Mucosa of descending colon (tissue), 3 donors: ENCODE measurements at regions not wholly inside any gene's neighbourhood (a gene's known extent, or its start where the extent isn't known, plus 50 kb on each side); places are given as distances from the start of the nearest gene placed in this dataset.

Experiments
- ATAC-seq: fragments of 200-7000 bp; cut with Tn5 transposase; one replicate; pipeline ENCODE4 v1.9.1; 2020; ENCODE audit warnings: mild to moderate bottlenecking, moderate library complexity
- DNase-seq, 3 donors: peaks; one replicate each; pipeline ENCODE4 v3.0.0-alpha.2; 2020
- H3K36me3 ChIP-seq: fragments of 200-600 bp; one replicate; pipeline ENCODE4 v1.8.0; 2021; ENCODE audit warnings: low read depth, mild to moderate bottlenecking
- H3K4me1 ChIP-seq: fragments of 200-600 bp; one replicate; pipeline ENCODE4 v1.8.0; 2021; ENCODE audit warnings: low read depth, mild to moderate bottlenecking
- H3K4me3 ChIP-seq: fragments of 200-600 bp; one replicate; pipeline ENCODE4 v1.8.0; 2021; ENCODE audit warnings: mild to moderate bottlenecking
- H3K9me3 ChIP-seq: fragments of 200-600 bp; one replicate; pipeline ENCODE4 v1.8.0; 2021; ENCODE audit warnings: mild to moderate bottlenecking
- CTCF ChIP-seq: fragments of 200-600 bp; IDR thresholded peaks from one replicate; pipeline ENCODE4 v1.8.0; 2022; ENCODE audit warnings: antibody characterized with exemption, mild to moderate bottlenecking
- intact Hi-C, 2 donors: fragments of 100-400 bp; cut with DNase I in 1 of 2; cut with micrococcal nuclease in 1 of 2; formaldehyde crosslinking; loops; one replicate each; pipeline versions ENCODE4 v1.11.0 to v1.11.1; 2022; cut with DNase I, micrococcal nuclease
- donor health status: DM: no; HTN: no; CAD: no; lungs with moderate emphysema.
- donor health status: DM: no; HTN: no; CAD: no.
- donor health status: DM: no; HTN: yes; CAD: no.

GRCh38 chr5:96054311-96055030 is 92.8 kb upstream of the ELL2 start:
- ATAC-seq (no peak), DNase-seq (no peak)
- H3K4me3 ChIP-seq: no peak overlapping the region
- no peaks in the 10 kb centered on the region for H3K4me1 ChIP-seq
- H3K36me3 ChIP-seq: no peaks in the 10 kb centered on the region
- intact Hi-C loops: no loop called here
- TF ChIP-seq CTCF: no peak
- H3K9me3 ChIP-seq: no peaks in the 10 kb centered on the region

GRCh38 chr5:96053063-96053735 is 91.5 kb upstream of the ELL2 start:
- intact Hi-C loops: no loop called here
- TF ChIP-seq CTCF: no peak
- Histone ChIP-seq H3K9me3 (no peaks in the 10 kb centered on the region), H3K4me3 (no peak overlapping the region), H3K4me1 (no peaks in the 10 kb centered on the region), H3K36me3 (no peaks in the 10 kb centered on the region)
- DNase-seq: no peak
- ATAC-seq: no peak

- intact Hi-C loops: no loop called here
- TF ChIP-seq CTCF: no peak
- Histone ChIP-seq H3K4me1 (no peaks in the 10 kb centered on the region), H3K4me3 (no peak overlapping the region), H3K36me3 (no peaks in the 10 kb centered on the region), H3K9me3 (no peaks in the 10 kb centered on the region)
- DNase-seq: no peak
- no peak for ATAC-seq
Measured at GRCh38 chr5:96052374-96052773, 90.7 kb upstream of the ELL2 start.

- Histone ChIP-seq H3K9me3 (no peaks in the 10 kb centered on the region), H3K4me1 (no peaks in the 10 kb centered on the region), H3K4me3 (no peak overlapping the region), H3K36me3 (no peaks in the 10 kb centered on the region)
- no peak for TF ChIP-seq CTCF
- DNase-seq: no peak
- ATAC-seq: no peak
- intact Hi-C loops: no loop called here
Measured at GRCh38 chr5:96051401-96051830, 89.8 kb upstream of the ELL2 start.

- Histone ChIP-seq H3K4me1 (no peaks in the 10 kb centered on the region), H3K36me3 (no peaks in the 10 kb centered on the region), H3K9me3 (no peaks in the 10 kb centered on the region), H3K4me3 (no peak overlapping the region)
- ATAC-seq: no peak
- no peak for TF ChIP-seq CTCF
- intact Hi-C loops: no loop called here
- no peak for DNase-seq
Measured at GRCh38 chr5:96050273-96050880, 88.7 kb upstream of the ELL2 start.
